HG03025 (cell line): ENCODE measurements at regions not wholly inside any gene's neighbourhood (a gene's known extent, or its start where the extent isn't known, plus 50 kb on each side); places are given as distances from the start of the nearest gene placed in this dataset.

ENCODE experiments used
- ATAC-seq: cut with Tn5 transposase; IDR thresholded peaks from one replicate; pipeline ENCODE4 v1.9.1; 2021; ENCODE audit warnings: mild to moderate bottlenecking, moderate library complexity; ENCODE audit not compliant: unreplicated experiment, low FRiP score

DNA sequence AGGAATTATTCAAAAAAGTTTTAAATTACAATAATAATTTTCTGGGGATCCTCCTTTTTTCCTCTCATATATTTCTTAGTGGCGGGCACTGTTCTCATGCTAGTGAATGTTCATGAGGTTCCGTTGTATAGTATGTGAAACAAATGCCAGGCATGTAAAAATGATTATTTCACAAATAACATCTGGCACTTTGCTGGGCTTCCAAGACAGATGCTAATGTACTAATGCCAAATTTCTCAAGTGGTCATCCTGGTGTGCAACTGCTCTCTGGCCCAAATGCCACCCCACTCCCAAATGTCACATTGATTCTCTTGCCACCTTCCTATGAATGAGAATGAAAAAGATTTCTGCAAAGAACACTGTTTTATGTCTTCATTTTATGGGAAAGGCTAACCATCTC, 564.0 kb upstream of the GCFC2 start:
- no peak for ATAC-seq

DNA sequence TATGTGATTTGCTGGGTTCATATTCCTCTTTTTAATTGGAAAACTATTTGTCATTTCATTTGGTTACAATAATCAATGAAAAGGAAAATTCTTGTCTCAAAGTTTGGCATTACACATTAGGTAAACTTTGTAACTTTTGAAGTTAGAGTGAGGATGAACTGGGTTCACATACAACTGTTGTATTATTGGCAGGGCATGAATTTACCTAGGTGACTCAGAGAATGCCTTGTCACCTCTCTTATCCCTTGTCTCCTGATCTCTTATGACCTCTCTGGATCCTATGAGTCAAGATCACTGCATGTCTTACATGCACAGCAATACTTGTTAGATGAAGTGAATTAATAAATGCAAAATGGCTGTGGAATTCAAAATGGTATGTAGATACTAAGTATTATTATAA, 563.4 kb upstream of the GCFC2 start:
- ATAC-seq = no peak

DNA sequence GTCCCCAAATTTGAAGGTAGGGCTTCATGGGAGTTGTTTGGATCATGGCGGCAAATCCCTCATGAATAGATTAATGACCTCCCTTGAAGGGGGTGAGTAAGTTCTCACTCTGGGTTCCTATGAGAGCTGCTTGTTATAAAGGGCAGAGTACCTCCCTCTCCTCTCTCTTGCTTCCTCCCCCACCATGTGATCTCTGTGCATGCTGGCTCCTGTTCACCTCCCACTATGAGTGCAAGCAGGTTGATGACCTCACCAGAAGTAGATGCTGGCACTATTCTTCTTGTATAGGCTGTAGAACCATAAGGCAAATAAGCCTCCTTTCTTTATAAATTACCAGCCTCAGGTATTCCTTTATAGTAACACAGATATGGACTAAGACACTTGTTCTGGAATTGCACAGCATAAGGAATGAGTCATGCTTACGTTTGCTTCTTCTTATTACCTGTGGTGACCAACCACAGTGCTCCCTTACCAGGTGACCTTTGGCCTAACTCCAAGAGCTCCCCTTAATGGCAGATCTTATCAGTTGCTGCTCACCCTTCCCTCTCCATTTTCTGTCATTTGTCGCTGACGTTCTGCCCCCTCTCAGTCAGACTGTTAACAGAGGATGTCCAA, 559.5 kb upstream of the GCFC2 start:
- no peak for ATAC-seq

DNA sequence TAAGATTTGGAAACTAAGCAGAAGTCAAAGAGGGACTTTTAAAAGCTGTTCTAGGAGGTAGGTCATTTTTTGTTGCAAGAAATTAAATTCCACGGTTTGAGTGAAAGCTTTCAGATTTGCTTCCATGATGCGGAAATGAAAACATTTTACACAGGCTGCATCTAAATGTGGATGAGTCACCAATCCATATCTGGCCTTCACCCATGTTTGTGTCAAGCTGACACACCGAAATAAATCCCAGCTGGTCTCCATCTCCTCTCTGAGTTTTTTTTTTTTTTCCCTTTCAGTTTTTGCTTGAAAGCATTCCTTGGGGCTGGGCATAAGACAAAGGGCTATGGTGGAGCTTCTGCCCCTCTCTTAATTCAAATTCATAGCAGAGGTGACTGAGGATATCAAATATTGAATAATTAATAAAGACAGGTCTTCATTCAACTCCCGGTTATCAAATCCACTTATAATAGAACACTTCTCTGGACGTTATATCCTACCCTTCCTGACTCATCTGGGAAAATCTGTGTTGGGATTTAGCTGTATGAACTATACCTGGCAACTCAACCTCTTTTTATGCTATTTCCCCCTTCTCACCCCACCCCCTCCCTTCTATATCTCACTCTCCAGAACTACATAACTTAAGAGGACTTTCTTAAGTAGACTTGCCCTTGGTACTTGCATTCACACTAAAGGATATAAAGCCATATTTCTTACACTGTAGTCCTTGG, 558.3 kb upstream of the GCFC2 start:
- no peak for ATAC-seq

DNA sequence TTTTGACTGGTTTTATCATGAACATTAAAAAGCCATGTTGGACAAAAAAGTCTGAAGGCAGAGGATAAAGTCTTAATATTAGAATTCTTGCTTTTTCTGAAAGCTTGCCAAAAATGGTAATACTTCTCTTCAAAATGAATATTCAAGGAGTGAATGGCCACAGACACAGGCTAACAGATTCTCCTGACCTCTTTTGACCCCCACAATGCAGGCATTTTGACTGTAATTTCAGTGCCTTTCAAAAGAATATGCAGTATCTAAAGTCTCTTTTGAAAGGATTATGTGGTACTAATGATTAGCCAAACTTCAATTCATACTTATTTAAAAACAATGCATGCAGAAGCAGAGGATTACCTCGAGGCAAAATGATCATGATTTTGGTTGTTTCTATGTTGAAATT, 557.8 kb upstream of the GCFC2 start:
- ATAC-seq = no peak

DNA sequence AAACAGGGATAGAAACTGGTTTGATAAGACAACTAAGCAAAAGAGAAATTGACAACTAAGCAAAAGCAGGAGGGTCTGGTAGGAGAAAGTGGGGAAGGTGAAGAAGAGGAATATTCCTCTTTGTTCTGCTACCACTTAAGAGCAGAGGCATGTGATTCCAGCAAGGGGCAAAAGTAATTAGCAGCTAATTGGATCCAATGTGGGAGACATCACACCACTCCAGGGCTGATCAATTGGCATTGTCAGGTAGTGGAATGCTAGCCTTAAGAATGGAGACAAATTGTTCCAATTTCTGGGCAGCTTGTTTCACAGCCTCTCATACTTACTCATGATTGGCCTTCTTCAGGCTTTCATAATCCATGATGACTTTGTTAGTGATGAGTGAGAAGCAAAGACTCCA, 547.1 kb upstream of the GCFC2 start:
- no peak for ATAC-seq

DNA sequence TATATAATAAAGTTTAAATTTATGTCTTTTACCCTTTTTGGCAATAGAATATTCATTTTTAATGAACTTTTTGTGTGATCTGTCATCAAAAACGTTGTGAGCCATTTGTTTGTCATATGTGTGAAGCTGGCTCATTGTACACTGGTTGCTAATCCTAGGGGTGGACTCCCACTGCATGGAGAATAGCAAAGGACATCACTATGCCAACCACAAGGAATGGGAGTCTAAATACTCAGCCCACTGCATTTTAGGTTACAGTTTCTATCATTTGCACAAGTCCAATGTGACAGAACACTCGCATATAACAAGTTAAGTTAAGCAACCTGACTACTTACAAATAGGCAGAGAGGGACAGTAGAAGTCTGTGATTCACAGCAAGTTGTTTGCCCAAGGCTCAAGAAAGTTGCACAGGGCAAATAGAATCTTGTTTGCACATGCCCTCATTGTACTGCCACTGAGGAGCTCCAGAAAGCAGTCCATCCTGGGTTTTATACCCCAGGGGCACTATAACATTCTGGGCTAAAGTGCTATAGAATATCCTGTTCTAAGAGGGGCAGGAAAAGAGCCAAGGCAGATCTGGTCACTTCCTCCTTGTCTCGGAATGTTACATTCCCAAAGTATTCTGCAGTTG, 545.9 kb upstream of the GCFC2 start:
- ATAC-seq = no peak

DNA sequence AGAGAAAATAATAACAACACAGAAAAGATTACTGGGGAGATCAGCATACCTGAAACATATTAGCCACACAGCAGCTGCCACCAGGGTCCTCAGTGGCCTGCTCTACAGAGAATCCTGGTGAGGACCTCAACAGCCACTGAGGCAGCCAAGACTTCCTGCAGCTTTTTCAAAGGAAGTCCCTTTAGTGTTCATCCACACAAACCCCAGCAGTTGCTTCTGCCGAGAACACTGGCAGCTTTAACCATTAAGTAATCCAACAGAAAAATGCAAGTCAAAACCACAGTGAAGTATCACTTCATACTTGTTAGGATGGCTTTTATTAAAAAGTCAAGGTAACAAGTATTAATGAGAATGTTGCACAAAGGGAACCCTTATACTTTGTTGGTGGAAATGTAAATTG, 542.0 kb upstream of the GCFC2 start:
- no peak for ATAC-seq

DNA sequence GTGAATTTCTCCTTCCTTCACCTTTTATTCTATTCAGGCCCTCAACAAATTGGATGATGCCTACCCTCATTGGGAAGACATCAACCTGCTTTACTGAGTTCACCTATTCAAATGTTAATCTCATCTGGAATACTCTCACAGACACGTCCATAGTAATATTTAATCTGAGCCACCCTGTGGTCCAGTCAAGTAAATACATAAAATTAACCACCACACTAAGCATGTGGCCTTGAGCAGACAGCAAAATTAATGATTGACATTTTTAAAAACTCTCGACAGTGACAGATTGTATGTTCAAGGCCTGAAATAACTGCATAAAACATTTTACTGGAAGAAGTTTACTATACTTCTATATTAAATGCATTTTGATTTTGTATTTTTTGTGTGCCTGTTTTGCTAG, 540.6 kb upstream of the GCFC2 start:
- no peak for ATAC-seq

DNA sequence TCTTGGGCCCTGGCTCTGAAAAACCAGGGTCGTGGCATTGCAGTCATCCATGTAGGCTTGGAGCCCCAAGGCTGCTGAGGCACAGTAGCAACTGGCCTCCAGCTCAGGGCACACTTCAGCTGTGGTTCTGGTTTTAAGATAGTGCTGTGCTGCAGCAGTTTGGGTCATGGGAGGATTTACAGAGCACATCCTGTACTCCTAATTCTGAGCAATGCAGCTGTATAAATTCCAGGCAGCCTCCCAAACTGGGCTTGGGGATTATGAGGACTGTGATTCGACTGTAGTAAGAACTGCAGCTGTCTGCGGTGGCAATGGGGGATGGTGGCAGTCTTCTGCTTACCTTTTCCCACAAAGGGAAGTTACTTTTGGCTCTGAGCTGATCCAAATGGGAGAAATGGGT, 536.3 kb upstream of the GCFC2 start:
- ATAC-seq = no peak

DNA sequence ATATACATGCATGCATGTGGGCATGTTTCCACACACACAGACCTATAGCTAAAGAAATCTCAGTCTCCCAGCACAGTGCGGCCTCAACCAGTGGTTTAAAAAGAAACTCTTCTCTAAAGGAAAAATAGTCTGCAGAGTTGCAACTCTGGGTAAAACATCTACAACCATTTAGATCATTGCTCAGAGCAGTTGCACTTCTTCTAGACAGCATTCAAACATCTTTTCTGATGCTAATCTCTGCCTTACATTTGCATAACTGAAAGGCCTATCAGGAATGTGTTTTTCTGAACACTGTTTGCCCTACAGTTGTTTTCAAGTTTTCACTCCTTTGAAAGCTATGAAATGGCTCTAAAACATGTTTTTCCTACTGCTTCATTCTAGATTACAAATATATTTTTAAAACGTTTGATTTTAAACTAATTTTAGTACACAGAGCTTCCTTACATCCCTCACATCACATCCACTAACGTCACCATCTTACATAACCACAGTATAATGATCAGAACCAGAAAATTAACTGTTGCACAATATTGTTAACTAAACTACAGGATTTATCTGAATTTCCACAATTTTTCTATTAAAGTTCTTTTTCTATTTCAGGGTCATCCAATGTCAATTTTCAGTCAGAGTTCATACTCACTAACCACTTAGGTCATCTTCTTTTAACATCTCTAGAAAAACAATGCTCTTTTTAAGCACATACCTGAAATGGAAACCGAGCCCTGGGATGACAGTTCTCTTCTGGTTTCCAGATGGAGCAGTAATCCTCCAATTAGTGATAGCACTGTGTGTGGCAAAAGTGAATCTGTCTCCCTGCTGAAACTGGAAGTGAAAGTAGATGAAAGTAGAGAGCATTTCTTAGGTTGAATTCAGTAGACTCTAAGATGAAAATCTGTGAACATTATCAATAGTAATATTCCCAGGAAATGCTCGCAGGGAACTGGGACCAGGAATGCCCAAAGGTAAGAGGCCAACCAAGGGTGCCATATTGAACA, 501.6 kb upstream of the GCFC2 start:
- ATAC-seq = no peak

DNA sequence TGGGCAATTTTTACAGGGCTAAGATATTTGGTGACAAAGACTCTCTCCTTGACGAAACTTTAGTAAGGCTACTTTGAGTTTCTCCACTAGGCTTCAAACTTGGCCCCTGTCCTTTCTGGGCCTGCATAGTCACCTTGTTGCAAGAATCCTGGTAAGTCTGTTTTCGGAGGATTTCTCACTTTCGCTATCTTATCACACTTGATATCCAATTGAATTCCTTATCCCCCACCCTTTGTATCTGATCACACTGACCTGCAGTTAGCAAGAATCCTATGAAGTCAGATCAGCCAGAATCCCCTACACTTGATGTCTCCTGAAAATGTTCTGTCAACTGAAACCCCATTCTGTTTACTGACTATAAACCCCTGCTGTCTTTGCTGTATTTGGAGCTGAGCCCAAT, 499.8 kb upstream of the GCFC2 start:
- ATAC-seq = no peak

DNA sequence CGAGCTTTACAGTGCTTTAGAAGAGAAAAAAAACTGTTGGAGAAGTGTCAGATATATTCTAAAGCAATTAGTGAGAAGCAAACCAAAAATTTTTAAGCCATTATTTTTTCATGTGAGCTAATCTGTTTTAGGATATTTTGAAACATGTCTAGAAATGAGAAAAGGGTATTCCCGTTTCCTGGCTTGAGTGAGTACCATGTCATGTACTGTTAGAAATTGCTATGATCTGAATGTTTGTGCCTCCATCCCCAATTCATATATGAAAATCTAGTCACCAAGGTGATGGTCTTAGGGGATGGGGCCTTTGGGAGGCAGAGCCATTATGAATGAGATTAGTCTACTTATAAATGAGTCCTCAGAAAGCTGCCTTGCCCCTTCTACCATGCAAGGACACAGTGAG, 493.3 kb upstream of the GCFC2 start:
- no peak for ATAC-seq

DNA sequence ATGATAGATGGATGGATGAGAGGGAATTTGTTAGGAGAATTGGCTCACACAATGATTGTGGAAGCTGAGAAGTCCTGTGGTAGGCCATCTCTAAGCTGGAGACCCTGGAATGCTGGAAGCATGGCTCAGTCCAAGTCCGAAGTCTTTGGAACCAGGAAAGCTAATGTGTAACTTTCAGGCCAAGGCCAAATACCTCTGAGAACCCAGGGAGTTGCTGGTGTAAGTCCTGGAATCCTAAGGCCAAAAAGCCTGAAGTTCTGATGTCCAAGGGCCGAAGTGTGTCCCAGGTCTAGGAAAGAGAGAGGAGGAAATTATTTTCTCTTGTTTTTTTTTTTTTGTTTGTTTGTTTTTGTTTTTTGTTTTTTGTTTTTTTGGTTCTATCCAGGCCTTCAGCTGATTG, 492.2 kb upstream of the GCFC2 start:
- no peak for ATAC-seq

DNA sequence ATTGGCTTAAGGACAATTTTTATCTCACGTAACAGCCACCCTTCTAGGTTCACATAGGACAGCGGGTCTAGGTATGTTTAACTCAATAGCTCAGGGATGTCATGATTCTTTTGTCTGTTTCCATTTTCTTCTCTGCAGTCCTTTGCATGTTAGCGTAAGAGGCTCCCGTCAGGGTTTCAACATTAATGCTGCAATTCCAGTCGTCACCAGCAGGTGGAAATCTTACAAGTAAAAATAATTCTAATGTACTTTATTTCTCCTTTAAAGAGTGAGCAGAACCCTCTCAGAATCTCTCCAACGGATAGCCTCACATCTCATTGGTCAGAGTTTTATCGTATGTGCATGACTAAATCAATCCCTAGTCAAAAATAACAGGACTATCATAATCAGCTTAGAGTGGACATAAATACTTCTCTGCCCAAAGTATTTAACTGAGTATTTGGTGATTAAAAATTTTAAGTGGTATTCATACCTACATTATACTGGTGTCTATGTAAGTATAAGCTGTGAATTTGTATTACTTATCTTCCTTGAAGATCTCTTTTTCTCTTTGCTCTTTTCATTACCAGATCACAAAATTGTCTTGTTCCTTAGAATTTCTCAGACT, 487.2 kb upstream of the GCFC2 start:
- ATAC-seq = no peak

DNA sequence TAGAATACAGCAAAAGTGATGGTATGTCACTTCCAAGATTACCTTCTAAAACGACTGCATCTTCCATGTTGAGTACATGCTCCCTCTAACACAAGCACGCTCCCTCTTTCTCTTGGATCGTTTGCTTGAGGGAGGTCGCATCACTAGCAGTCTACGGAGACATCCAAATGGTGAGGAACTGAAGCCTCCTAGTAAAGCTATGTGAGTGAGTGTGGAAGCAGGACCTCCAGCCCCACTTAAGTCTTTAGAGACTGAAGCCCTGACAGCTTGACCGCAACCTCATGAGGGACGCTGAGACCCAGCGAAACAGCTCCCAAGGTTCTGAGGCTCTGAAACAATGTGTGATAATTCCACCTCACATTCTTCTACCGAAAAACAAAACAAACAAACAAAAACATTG, 486.7 kb upstream of the GCFC2 start:
- no peak for ATAC-seq

DNA sequence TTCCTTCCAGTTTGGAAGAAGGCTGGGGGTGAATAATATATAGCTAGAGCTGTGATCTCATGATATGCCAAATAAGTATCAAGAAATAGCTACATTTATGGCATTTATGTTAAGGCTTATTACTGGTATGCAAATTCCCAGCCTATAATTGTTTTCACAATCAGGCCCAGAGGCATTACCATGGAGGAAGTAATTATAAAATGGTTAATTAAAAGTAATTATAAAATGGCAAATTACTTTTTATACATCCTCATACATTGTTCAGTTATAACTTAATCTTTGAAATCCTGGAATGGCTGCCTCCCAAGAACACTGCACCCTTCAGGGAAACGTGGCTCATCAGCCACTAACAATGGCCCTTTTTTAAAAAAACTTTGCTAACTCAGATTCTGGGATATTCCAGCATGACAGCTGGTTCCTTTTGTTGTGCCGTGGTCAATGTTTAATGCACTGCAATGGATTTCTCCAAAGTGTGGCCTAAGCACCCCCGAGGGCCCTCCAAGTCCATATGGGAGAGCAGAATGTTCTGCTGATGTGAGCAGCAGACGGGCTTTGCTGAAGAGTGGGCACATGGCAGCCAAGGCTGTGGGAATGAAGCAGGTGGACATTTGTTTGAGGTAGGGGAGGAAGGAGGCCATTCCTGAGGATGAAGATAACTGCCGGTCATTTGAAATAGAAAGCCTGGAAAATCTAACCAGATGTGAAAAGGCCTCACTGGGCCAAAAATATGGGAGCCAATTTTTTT, 483.5 kb upstream of the GCFC2 start:
- no peak for ATAC-seq

DNA sequence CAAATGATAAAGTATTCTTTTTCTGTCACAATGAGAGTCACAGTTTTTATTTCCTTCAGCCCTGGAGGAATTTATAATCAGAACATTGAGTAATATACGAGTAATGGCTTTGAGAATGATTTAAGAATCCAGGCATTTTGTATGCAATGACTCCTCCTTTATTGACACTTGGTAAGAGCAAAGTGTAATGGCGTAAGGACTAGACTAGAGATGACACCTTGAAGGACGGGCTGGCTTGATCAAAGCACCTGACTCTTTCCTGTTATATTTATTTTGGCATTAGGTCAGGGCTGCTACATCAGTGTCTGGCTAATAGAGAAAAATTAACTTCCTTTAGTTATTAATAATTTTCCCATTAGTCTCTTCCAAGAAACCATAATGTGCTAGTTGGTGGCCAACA, 482.4 kb upstream of the GCFC2 start:
- no peak for ATAC-seq

DNA sequence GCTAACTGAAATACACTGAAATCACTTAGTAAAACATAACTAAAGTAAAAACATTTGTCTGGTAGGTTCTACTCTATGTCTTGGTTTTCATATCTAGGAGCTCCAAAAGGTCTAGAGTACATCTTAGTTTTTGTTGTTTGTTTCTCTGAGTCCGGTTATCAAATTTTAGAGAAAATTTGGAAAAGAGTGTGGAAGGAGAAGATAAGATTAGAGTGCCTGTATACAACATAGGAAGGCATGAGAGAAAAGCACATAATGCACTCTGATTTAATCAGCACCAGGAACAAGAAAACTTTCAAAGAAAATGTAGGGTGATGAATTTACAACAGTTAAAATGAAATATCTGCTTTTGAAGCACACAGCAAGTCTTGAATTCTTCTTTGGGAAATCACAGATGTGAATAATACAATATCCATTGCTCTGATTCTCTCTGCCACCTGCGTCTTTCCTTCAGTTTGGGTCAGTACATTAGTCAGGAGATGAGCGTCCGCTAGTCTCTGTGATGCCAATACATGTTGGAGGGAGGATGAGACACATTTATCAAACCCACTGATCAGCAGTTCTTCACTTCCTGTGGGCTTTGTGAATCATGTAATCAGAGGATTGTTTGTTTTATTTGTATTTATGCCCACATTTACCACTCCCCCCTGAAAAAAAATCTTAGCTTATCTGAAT, 477.8 kb upstream of the GCFC2 start:
- ATAC-seq = no peak
